Upper lobe of left lung (tissue), 4 donors: ENCODE measurements at regions not wholly inside any gene's neighbourhood (a gene's known extent, or its start where the extent isn't known, plus 50 kb on each side); places are given as distances from the start of the nearest gene placed in this dataset.

Experiments used
- CTCF ChIP-seq, 6 experiments: fragments of 450-650 bp in 4 of 6; fragments of 200-600 bp in 2 of 6; sonication (generic) in 2 of 6; IDR thresholded peaks; one replicate each; pipeline ENCODE4 v1.5.1; 2016 to 2019; ENCODE audit warnings: antibody characterized with exemption in 6 of 6
- EP300 ChIP-seq, 4 donors: sonication (generic); formaldehyde crosslinking; IDR thresholded peaks; one replicate each; pipeline ENCODE4 v1.5.1; 2017; ENCODE audit warnings: antibody characterized with exemption in 4 of 4, control low read depth in 2 of 4
- POLR2A ChIP-seq, 4 donors: fragments of 450-650 bp; IDR thresholded peaks; one replicate each; pipeline ENCODE4 v1.5.1; 2016 to 2017; ENCODE audit warnings: antibody characterized with exemption in 4 of 4, mild to moderate bottlenecking in 2 of 4
- POLR2AphosphoS5 ChIP-seq, 2 donors: sonication (generic); formaldehyde crosslinking; IDR thresholded peaks; one replicate each; pipeline ENCODE4 v1.5.1; 2017; ENCODE audit warnings: antibody characterized with exemption in 2 of 2

DNA sequence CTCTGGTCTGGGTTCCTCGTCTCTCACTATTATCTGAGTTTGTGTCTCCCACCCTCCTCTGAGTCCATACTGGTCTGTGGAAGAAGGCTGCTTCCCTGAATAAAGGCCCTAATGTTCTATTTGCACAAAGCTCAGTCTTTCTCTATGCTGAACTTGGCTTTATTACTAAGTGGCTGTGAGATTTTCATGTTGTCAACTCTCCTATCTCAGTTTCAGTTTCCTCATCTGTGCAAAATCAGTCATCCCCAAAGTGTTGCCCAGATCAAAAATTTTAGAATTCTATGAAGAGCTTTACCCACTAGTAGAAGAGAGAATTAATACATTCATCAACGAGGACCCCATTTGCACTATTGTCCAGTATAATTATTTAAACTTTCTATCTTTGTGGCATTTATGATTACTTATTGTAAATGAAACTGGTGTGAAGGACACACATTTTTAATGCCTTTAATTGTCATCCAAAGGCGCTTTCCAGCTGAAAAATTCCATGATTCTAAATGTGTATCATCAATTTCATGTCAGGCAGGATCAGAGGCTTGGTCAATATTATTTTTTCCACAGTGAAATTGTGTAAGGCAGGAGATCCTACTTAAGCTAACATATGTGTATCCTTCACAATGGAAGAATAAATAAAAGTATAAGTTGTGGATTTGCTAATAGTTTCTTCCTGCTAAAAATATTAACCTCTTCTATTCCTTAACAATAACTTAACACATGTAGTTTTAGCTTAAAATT is 79.1 kb upstream of the EEA1 start:
- TF ChIP-seq EP300 (IDR thresholded peaks at IDR 0.05) = no peak
- TF ChIP-seq POLR2A (IDR thresholded peaks at IDR 0.05) = no peak
- no peak for TF ChIP-seq CTCF (IDR thresholded peaks at IDR 0.05)
- TF ChIP-seq POLR2AphosphoS5 (IDR thresholded peaks at IDR 0.05) = no peak
